OCI-LY7 (cell line): ENCODE measurements at regions not wholly inside any gene's neighbourhood (a gene's known extent, or its start where the extent isn't known, plus 50 kb on each side); places are given as distances from the start of the nearest gene placed in this dataset.

Source experiments
- BruUV-seq: library from RNA; stranded (reverse); fragments of 400-500 nt; replicated peaks from 2 replicates; lab custom pipeline; 2021; lab: Mats Ljungman, UMichigan
- CTCF ChIA-PET: fragments of 300-600 bp; sonication (Branson Sonifier 250); formaldehyde crosslinking; loops from one replicate; lab custom pipeline; 2022; ENCODE audit warnings: antibody characterized with exemption; ENCODE audit not compliant: unreplicated experiment; lab: Charles Lee
- POLR2A ChIA-PET: fragments of 300-600 bp; sonication (Branson Sonifier 250); formaldehyde crosslinking; loops from one replicate; lab custom pipeline; 2022; ENCODE audit warnings: antibody characterized with exemption; lab: Charles Lee
- DNase-seq: peaks from one replicate; pipeline ENCODE4 v3.0.0-alpha.2; 2015; ENCODE audit warnings: low spot score
- H2AFZ ChIP-seq: fragments of 200-600 bp; sonication (generic), shearing (Covaris generic); 2 replicates; pipeline ENCODE4 v1.6.1; 2014; ENCODE audit warnings: mild to moderate bottlenecking, antibody characterized with exemption, low read length, moderate library complexity
- H3K27ac ChIP-seq: fragments of 200-600 bp; sonication (generic); 2 replicates; pipeline ENCODE4 v1.5.1; 2014; ENCODE audit warnings: mixed run types, low read depth, mild to moderate bottlenecking, moderate library complexity, low read length, inconsistent platforms; ENCODE audit not compliant: poor library complexity, severe bottlenecking
- H3K36me3 ChIP-seq: fragments of 200-600 bp; sonication (generic); 2 replicates; pipeline ENCODE4 v1.6.1; 2014; ENCODE audit warnings: mild to moderate bottlenecking, antibody characterized with exemption, low read length, moderate library complexity, mixed read lengths; ENCODE audit not compliant: insufficient read depth
- H3K4me1 ChIP-seq: fragments of 200-600 bp; sonication (generic); 2 replicates; pipeline ENCODE4 v1.5.1; 2014; ENCODE audit warnings: mild to moderate bottlenecking, low read length; ENCODE audit not compliant: insufficient read depth, poor library complexity, severe bottlenecking
- H3K4me2 ChIP-seq: fragments of 200-600 bp; sonication (generic); 2 replicates; pipeline ENCODE4 v1.6.1; 2014; ENCODE audit warnings: mild to moderate bottlenecking, low read length
- H3K4me3 ChIP-seq: fragments of 200-600 bp; sonication (generic); 2 replicates; pipeline ENCODE4 v1.5.1; 2014; ENCODE audit warnings: mild to moderate bottlenecking, low read depth, low read length; ENCODE audit not compliant: poor library complexity, severe bottlenecking
- H3K79me2 ChIP-seq: fragments of 200-600 bp; sonication (generic); 2 replicates; pipeline ENCODE4 v1.6.1; 2016; ENCODE audit warnings: low read depth, mild to moderate bottlenecking, low read length, moderate library complexity, mixed read lengths; ENCODE audit not compliant: insufficient read depth
- H3K9me2 ChIP-seq: fragments of 200-600 bp; sonication (generic); 2 replicates; pipeline ENCODE4 v1.6.1; 2016; ENCODE audit warnings: mild to moderate bottlenecking, low read length, mixed read lengths; ENCODE audit not compliant: insufficient read depth
- H3K9me3 ChIP-seq: fragments of 200-600 bp; sonication (generic); 2 replicates; pipeline ENCODE4 v1.6.1; 2014; ENCODE audit warnings: mild to moderate bottlenecking, mixed run types, low read length, mixed read lengths
- H4K20me1 ChIP-seq: fragments of 200-600 bp; sonication (generic); 2 replicates; pipeline ENCODE4 v1.6.1; 2014; ENCODE audit warnings: mild to moderate bottlenecking, antibody characterized with exemption, low read length, moderate library complexity, mixed read lengths; ENCODE audit not compliant: insufficient read depth
- CTCF ChIP-seq: fragments of 200-600 bp; sonication (generic); conservative IDR thresholded peaks from 2 replicates; pipeline ENCODE4 v1.5.1; 2014; ENCODE audit warnings: mild to moderate bottlenecking, antibody characterized with exemption, low read length, moderate library complexity, mixed read lengths
- EZH2phosphoT487 ChIP-seq: fragments of 200-600 bp; sonication (generic); IDR thresholded peaks from 2 replicates; pipeline ENCODE4 v1.6.1; 2018; ENCODE audit warnings: low read depth, borderline replicate concordance, mild to moderate bottlenecking, mixed run types, antibody characterized with exemption, low read length, moderate library complexity, mixed read lengths
- intact Hi-C: fragments of 100-400 bp; cut with micrococcal nuclease; formaldehyde crosslinking; loops from one replicate; pipeline ENCODE4 v1.10.0; 2022; ENCODE audit not compliant: unreplicated experiment

DNA sequence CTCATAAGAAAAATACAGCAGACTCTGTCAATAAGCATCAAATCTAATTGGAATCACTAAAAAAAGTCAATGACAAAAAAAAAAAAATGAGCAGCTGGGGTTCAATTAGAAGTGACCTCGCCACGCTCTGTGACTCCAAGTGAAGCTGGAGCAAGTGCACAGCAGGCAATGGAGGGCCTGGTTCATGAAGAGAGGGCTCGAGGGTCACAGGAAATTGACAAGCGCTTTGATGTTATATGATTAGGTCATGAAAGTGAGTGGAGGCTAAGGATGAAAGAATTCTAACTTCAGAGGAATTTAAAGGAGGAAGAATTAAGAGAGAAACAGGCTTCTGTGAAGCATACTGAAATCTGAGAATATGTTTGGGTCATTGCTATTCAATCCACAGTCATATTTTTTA, 85.4 kb upstream of the TMEM18 start:
- intact Hi-C loops = no loop called here
- Histone ChIP-seq H3K36me3 (no peaks in the 10 kb centered on the region), H2AFZ (no peak overlapping the region), H3K79me2 (no peaks in the 10 kb centered on the region), H3K4me1 (no peaks in the 10 kb centered on the region), H3K27ac (no peak overlapping the region), H3K9me3 (no peaks in the 10 kb centered on the region), H3K9me2 (no peaks in the 10 kb centered on the region), H4K20me1 (no peaks in the 10 kb centered on the region), H3K4me2 (no peak overlapping the region), H3K4me3 (no peak overlapping the region)
- TF ChIP-seq CTCF (no peak), EZH2phosphoT487 (no peak)
- BruUV-seq = no TSS peak
- POLR2A ChIA-PET = no interaction called here
- no peak for DNase-seq
- CTCF ChIA-PET = no interaction called here

- intact Hi-C loops = no loop called here
- no peaks in the 10 kb centered on the region for H3K9me3 ChIP-seq
- ChIA-PET CTCF (no interaction called here), POLR2A (no interaction called here)
- no peaks in the 10 kb centered on the region for H4K20me1 ChIP-seq
- no peak overlapping the region for H3K4me3 ChIP-seq
- H3K4me2 ChIP-seq = no peak overlapping the region
- no peak for DNase-seq
- H3K36me3 ChIP-seq = no peaks in the 10 kb centered on the region
- no peak overlapping the region for H3K27ac ChIP-seq
- TF ChIP-seq CTCF (no peak), EZH2phosphoT487 (no peak)
- H3K4me1 ChIP-seq = no peaks in the 10 kb centered on the region
- H3K9me2 ChIP-seq = no peaks in the 10 kb centered on the region
- BruUV-seq = no TSS peak
- no peaks in the 10 kb centered on the region for H3K79me2 ChIP-seq
- H2AFZ ChIP-seq = no peak overlapping the region
These were observed 84.2 kb upstream of the TMEM18 start for GRCh38 chr2:761384-761783.

DNA sequence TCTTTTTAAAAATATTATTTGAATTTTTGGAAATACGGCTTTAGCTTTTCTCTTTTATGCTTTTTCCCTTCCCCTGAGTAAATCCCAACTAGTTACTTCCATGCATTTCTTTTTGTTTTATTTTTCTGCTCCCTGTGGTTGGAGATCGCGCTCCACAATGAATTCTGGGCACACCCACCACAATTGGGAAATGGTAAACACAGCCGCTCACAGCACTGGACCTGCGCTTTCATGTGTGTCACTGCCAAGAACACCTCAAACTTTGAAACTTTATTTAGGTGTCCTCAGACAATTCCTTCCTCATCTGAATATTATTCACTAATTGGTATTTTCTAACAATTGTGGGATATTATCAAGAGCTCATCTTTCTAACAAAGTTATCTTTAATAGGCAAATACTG, 82.8 kb upstream of the TMEM18 start:
- Histone ChIP-seq H3K4me3 (no peak overlapping the region), H3K4me1 (no peaks in the 10 kb centered on the region), H3K79me2 (no peaks in the 10 kb centered on the region), H3K9me2 (no peaks in the 10 kb centered on the region), H4K20me1 (no peaks in the 10 kb centered on the region), H3K27ac (no peak overlapping the region), H2AFZ (no peak overlapping the region), H3K36me3 (no peaks in the 10 kb centered on the region), H3K9me3 (no peaks in the 10 kb centered on the region), H3K4me2 (no peak overlapping the region)
- ChIA-PET CTCF (no interaction called here), POLR2A (no interaction called here)
- no TSS peak for BruUV-seq
- no peak for TF ChIP-seq CTCF
- no peak for TF ChIP-seq EZH2phosphoT487
- DNase-seq = no peak
- intact Hi-C loops = no loop called here
